Activated T-helper 9 cell treated with anti-CD3 and anti-CD28 coated beads, Interleukin-2, amount 50 U/mL, for 16 hours (primary cell): ENCODE measurements at regions not wholly inside any gene's neighbourhood (a gene's known extent, or its start where the extent isn't known, plus 50 kb on each side); places are given as distances from the start of the nearest gene placed in this dataset.

Experiments
- DNase-seq: peaks from one replicate; pipeline ENCODE4 v3.0.0-alpha.2; 2020; ENCODE audit warnings: low read depth

- no peak for DNase-seq
Observed at GRCh38 chr19:29292562-29292961, 79.6 kb upstream of the UQCRFS1 start.

- no peak for DNase-seq
Observed at GRCh38 chr19:29293292-29293691, 80.3 kb upstream of the UQCRFS1 start.

- DNase-seq = no peak
Observed at GRCh38 chr19:29293736-29294342, 80.9 kb upstream of the UQCRFS1 start.

GRCh38 chr19:29294343-29294811 is 81.4 kb upstream of the UQCRFS1 start:
- no peak for DNase-seq

GRCh38 chr19:29295285-29295684 is 82.3 kb upstream of the UQCRFS1 start:
- DNase-seq = no peak

- DNase-seq = no peak
Observed at GRCh38 chr19:29297381-29297780, 84.4 kb upstream of the UQCRFS1 start.

GRCh38 chr19:29299416-29300380 is 86.7 kb upstream of the UQCRFS1 start:
- DNase-seq = no peak

GRCh38 chr19:29302002-29302928 is 89.3 kb upstream of the UQCRFS1 start:
- no peak for DNase-seq

GRCh38 chr19:29303069-29303718 is 90.2 kb upstream of the UQCRFS1 start:
- DNase-seq = no peak

GRCh38 chr19:29303719-29304090 is 90.8 kb upstream of the UQCRFS1 start:
- DNase-seq = no peak

GRCh38 chr19:29305268-29305667 is 92.3 kb upstream of the UQCRFS1 start:
- no peak for DNase-seq

GRCh38 chr19:29308977-29309590 is 96.1 kb upstream of the UQCRFS1 start:
- no peak for DNase-seq

- no peak for DNase-seq
Observed at GRCh38 chr19:29309637-29310036, 96.7 kb upstream of the UQCRFS1 start.

GRCh38 chr19:29311191-29311790 is 98.3 kb upstream of the UQCRFS1 start:
- DNase-seq = no peak

- no peak for DNase-seq
Observed at GRCh38 chr19:29315556-29316190, 102.7 kb upstream of the UQCRFS1 start.

GRCh38 chr19:29318581-29318980 is 105.6 kb upstream of the UQCRFS1 start:
- no peak for DNase-seq

- DNase-seq = no peak
Observed at GRCh38 chr19:29320086-29320485, 107.1 kb upstream of the UQCRFS1 start.

- DNase-seq = no peak
Observed at GRCh38 chr19:29320618-29321017, 107.7 kb upstream of the UQCRFS1 start.

GRCh38 chr19:29321116-29321515 is 108.2 kb upstream of the UQCRFS1 start:
- DNase-seq = no peak

- DNase-seq = no peak
Observed at GRCh38 chr19:29323021-29323430, 110.1 kb upstream of the UQCRFS1 start.
